PFSK-1 (cell line): ENCODE measurements at regions not wholly inside any gene's neighbourhood (a gene's known extent, or its start where the extent isn't known, plus 50 kb on each side); places are given as distances from the start of the nearest gene placed in this dataset.

Experiments used
- POLR2AphosphoS5 ChIP-seq: IDR thresholded peaks from 2 replicates; pipeline ENCODE4 v1.6.1; 2012; ENCODE audit warnings: low read depth, mild to moderate bottlenecking, control low read depth, low read length, moderate library complexity
- SIN3A ChIP-seq: IDR thresholded peaks from 2 replicates; pipeline ENCODE4 v1.6.1; 2012; ENCODE audit warnings: mild to moderate bottlenecking, low read length, moderate library complexity, borderline replicate concordance; ENCODE audit not compliant: insufficient read depth
- TAF1 ChIP-seq: IDR thresholded peaks from 2 replicates; pipeline ENCODE4 v1.6.1; 2012; ENCODE audit warnings: low read length, control low read depth, borderline replicate concordance; ENCODE audit not compliant: insufficient read depth

GRCh38 chr6:141288947-141289346, 843.8 kb upstream of the GJE1 start:
- TF ChIP-seq TAF1: no peak
- no peak for TF ChIP-seq POLR2AphosphoS5
- no peak for TF ChIP-seq SIN3A
